GM18505 (cell line): ENCODE measurements at regions not wholly inside any gene's neighbourhood (a gene's known extent, or its start where the extent isn't known, plus 50 kb on each side); places are given as distances from the start of the nearest gene placed in this dataset.
"Not testable (repeated sequence)": the region's sequence is repeated elsewhere in the genome, so short reads cannot be mapped to it uniquely, and the experiment has no call there.

Source experiments
- ATAC-seq: cut with Tn5 transposase; IDR thresholded peaks from one replicate; pipeline ENCODE4 v1.9.1; 2021; ENCODE audit not compliant: unreplicated experiment
- POLR2A ChIP-seq: IDR thresholded peaks from 4 replicates; pipeline ENCODE4 v1.6.1; 2011; ENCODE audit warnings: borderline replicate concordance; ENCODE audit not compliant: insufficient read depth, insufficient read length; ENCODE audit errors: extremely low read depth

- no peak for ATAC-seq
- TF ChIP-seq POLR2A = no peak
These were observed 161.5 kb downstream of the NRIP1 start for GRCh38 chr21:14903172-14903865.

DNA sequence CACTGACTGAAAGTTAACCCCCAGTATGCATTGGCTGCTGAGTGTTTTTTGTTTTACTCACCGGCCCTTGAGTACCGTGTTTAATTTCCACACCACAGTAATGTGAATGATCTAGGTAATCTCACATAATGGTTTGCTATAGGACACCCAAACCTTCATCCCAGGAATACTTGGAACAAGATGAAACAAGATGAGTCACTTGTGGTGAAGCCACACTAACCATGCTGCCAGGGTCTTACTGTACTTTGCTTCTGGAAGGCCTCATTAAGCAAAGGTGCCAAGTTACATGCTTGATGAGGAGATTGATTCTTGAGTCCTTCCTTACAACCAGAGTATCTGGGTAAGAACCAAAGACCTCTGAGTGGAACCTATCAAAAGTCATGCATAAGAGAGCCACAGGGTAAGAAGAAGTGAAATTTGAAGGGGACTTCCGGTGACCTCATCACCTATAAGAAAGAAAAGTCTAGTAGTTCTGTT, 163.3 kb downstream of the NRIP1 start:
- peak; percentile 80 for ATAC-seq
- no peak for TF ChIP-seq POLR2A

DNA sequence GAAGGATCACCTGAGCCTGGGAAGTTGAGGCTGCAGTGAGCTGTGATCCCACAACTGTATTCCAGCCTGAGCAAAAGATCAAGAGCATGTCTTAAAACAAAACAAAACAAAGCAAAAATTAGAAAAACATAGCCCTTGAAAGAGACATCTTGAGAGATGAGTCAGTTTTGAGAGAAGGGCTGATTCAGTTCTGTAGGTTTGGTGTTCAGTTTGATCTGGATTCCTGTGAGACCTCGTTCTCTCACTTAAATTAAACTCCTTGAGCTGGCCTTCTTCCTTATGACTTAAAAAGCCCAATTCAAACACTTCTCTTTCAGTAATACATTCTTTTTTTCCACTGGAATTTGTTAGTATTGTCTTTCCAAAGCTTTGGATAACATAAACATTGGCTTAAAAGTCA, 164.2 kb downstream of the NRIP1 start:
- ATAC-seq = no peak
- TF ChIP-seq POLR2A = no peak

DNA sequence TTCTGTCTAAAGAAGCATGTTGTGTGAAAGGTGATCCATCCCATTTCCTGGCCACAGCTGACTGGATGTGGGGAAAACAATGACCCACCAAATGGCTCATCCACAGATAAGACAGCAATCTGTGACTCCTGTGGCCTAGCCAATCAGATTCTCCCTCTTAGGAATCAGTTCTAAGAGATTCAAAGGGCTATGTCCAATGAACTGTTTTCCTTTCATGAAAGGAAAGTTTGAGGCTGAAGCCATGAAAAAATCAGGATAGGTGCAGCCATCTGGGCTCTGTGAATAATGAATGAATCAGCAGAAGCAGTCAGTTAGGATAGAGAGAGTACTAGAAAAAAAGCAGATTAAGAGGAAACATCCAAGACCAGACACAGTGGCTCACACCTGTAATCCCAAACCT, 164.7 kb downstream of the NRIP1 start:
- no peak for TF ChIP-seq POLR2A
- ATAC-seq = no peak

DNA sequence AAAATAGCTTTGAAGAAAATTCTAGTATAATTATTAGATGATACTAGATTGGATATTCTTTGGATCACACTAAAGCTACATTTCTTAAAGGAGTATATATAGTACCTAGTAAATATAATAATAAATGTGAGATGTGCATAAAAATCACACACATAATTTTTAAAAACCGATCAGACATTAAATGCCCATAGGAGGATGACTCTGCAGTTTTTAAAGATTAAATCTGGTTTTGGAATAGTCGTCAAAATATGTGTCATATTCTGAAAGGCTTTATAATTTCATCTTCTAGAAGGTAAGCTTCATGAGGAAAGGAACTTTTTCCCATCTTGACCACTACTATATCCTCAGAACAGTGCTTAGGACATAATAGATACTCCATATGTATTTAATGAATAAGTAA, 169.0 kb downstream of the NRIP1 start:
- no peak for ATAC-seq
- TF ChIP-seq POLR2A = no peak

DNA sequence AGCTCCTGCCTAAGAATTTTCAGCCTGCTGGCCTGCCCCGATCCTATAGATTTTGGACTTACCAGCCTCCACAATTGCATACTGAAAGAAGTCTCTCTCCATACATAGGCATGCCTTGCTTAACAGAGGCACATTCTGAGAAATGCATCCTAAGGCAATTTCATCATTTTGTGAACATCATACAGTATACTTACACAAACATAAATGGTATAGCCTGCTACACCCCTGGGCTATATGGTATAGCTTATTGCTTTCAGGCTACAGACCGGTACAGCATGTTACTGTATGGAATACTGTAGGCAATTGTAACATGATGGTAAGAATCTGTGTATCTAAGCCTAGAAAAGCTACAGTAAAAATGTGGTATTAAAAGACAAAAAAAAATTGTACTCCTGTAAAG, 174.7 kb downstream of the NRIP1 start:
- no peak for ATAC-seq

DNA sequence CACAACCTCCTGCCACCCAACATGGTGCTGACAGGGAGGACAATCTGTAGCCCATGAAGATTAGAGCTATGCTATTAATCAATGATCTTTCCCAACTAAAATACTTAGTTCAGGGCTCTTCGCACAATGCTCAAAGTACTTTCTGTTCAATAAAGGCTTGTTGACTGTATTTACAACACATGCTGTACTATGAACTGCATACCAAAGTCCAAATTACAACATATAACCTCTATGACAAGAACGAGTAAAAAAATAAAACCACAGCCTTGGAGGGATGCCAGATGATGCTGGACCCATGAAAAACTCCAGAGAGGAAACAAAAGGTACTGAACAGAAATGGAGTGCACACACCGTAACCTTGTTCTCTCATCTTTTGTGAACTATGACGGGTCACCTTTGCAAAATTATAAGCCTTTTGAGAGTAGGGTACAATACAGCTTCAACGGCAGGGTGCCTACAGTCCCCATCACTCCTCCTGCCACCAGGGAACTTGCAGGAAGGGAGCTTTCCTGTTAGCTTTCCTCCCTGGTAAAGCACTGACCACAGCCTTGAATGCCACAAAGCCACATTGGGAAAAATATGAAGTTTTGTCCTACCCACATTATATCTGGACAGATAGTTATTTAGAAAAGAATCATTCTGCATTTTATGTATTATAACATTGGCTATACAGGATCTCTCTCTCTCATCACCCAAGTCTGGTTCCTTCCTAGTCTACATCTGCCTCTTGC, 175.6 kb downstream of the NRIP1 start:
- no peak for ATAC-seq
- TF ChIP-seq POLR2A = no peak

More for the DNA sequence above, 174.7 kb downstream of the NRIP1 start:
- no peak for TF ChIP-seq POLR2A

DNA sequence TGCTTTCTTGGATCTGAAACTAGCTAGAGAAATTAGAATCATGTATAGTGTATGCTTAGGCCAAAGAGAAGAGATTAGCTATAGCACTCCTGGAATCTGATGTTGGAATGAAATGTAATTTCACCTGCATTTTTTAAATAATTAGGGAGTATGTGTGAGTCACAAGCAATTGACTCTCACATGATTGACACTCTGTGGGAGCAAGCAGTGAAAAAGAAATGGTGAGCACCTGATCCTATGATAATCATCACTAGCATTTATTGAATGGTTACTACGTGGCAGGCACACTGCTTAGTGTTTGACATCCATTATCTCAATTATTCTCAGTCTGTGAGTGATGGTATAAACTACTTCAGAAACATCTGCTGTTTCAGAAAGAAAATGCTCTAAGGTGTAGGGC, 176.6 kb downstream of the NRIP1 start:
- ATAC-seq = no peak
- no peak for TF ChIP-seq POLR2A

GRCh38 chr21:14886001-14886400, 178.8 kb downstream of the NRIP1 start:
- TF ChIP-seq POLR2A = no peak
- ATAC-seq = no peak

GRCh38 chr21:14883351-14883750, 181.4 kb downstream of the NRIP1 start:
- ATAC-seq = no peak
- no peak for TF ChIP-seq POLR2A

- ATAC-seq = not testable (repeated sequence)
These were observed 182.3 kb downstream of the NRIP1 start for GRCh38 chr21:14882545-14882944.

DNA sequence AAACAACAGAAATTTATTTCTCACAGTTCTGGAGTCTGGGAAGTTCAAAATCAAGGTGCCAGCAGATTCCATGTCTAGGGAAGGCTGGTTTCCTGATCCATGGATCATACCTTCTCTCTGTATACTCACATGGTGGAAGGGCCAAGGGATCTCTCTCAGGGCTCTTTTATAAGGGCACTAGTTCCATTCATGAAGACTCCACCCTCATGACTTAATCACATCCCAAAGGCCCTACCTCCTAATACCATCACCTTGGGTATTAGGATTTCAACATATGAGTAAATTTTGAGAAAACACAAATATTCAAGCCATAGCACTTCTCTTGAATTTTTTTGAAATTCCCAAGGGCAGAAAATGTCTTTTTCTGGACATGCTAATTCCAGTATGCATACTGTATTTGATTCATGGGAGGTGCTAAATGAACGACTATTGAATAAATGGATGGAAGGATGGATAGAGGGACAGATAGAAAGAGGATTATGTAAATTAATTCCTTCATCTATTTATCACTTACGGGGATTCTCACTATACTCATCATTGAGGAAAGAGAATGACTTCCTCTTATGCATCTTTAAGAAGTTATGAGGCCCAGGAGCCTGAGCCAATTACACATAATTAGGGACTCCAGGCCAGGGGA, 182.8 kb downstream of the NRIP1 start:
- no peak for TF ChIP-seq POLR2A
- ATAC-seq = no peak

- no peak for TF ChIP-seq POLR2A
- no peak for ATAC-seq
These were observed 183.9 kb downstream of the NRIP1 start for GRCh38 chr21:14880922-14881321.

- TF ChIP-seq POLR2A = no peak
- no peak for ATAC-seq
These were observed 185.3 kb downstream of the NRIP1 start for GRCh38 chr21:14879458-14879857.
